22Rv1 (cell line): ENCODE measurements at regions not wholly inside any gene's neighbourhood (a gene's known extent, or its start where the extent isn't known, plus 50 kb on each side); places are given as distances from the start of the nearest gene placed in this dataset.

Experiments
- CTCF ChIP-seq: fragments of 450-650 bp; IDR thresholded peaks from 2 replicates; pipeline ENCODE4 v1.5.1; 2017; ENCODE audit warnings: mild to moderate bottlenecking
- ZFX ChIP-seq: fragments of 450-650 bp; IDR thresholded peaks from 2 replicates; pipeline ENCODE4 v1.6.1; 2017; ENCODE audit warnings: antibody characterized with exemption, borderline replicate concordance

DNA sequence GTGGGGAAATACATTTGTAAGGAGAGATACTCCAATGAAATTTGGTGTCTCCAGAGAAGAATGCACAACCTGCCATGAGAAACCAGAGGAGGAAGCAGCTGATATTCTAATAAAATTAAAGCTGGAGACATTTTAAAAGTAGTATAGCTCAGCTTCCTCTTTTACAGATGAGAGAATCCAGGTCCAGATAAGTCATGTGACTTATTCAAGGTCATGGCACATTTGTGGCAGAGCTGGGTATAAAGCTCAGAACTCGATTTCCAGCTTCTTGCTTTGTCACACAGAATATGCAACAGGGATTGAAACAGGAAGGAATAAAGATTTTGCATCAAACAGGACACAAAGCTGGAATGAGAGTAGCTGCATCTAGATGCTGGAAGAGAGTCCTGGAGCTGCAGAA, 174.8 kb downstream of the EMP1 start:
- no peak for TF ChIP-seq CTCF
- TF ChIP-seq ZFX: no peak
